Right lobe of liver (tissue), 6 donors: ENCODE measurements at regions not wholly inside any gene's neighbourhood (a gene's known extent, or its start where the extent isn't known, plus 50 kb on each side); places are given as distances from the start of the nearest gene placed in this dataset.

Experiments
- ATAC-seq, 4 donors: fragments of 200-7000 bp; cut with Tn5 transposase; one replicate each; pipeline ENCODE4 v1.9.1; 2020; ENCODE audit warnings: mild to moderate bottlenecking in 4 of 4, moderate library complexity in 4 of 4
- DNase-seq, 3 donors: peaks; one replicate each; pipeline ENCODE4 v3.0.0-alpha.2; 2020
- H3K27ac ChIP-seq, 3 donors: fragments of 200-600 bp; one replicate each; pipeline ENCODE4 v1.8.0; 2022
- H3K27me3 ChIP-seq, 2 donors: fragments of 200-600 bp; one replicate each; pipeline ENCODE4 v1.8.0; 2022
- H3K36me3 ChIP-seq, 4 donors: fragments of 200-600 bp; sonication (generic) in 1 of 4; one replicate each; pipeline versions ENCODE4 v1.5.1 to v1.8.0; 2017 to 2022; ENCODE audit warnings: control low read depth in 1 of 4
- H3K4me1 ChIP-seq, 4 donors: fragments of 200-600 bp; sonication (generic) in 1 of 4; one replicate each; pipeline versions ENCODE4 v1.5.1 to v1.8.0; 2017 to 2022; ENCODE audit warnings: control low read depth in 1 of 4
- H3K4me3 ChIP-seq, 3 donors: fragments of 200-600 bp; one replicate each; pipeline ENCODE4 v1.8.0; 2022
- H3K9me3 ChIP-seq, 4 donors: fragments of 200-600 bp; sonication (generic) in 1 of 4; one replicate each; pipeline versions ENCODE4 v1.5.1 to v1.8.0; 2017 to 2022; ENCODE audit warnings: control low read depth in 1 of 4
- CTCF ChIP-seq, 4 donors: fragments of 200-600 bp in 3 of 4; fragments of 450-650 bp in 1 of 4; IDR thresholded peaks; one replicate each; pipeline versions ENCODE4 v1.5.1 to v1.8.0; 2016 to 2022; ENCODE audit warnings: antibody characterized with exemption in 4 of 4, mild to moderate bottlenecking in 2 of 4
- POLR2A ChIP-seq: fragments of 450-650 bp; IDR thresholded peaks from one replicate; pipeline ENCODE4 v1.6.1; 2017; ENCODE audit warnings: antibody characterized with exemption, mild to moderate bottlenecking
- WGBS: methylation state at CpG from one replicate; pipeline ENCODE4 v1.1.6; 2018; ENCODE audit warnings: low coverage, low lambda C conversion rate; ENCODE audit not compliant: insufficient coverage; ENCODE audit errors: missing lambda C conversion rate; 5-methylcytosine and 5-hydroxymethylcytosine counted together
- intact Hi-C, 2 donors: fragments of 100-400 bp; cut with DNase I; formaldehyde crosslinking; loops; one replicate each; pipeline versions ENCODE4 v1.11.2 to v1.14.1; 2022
- donor health status: DM: no; HTN: yes; CAD: no.
- donor health status: DM: no; HTN: no; CAD: no.
- donor health status: DM: no; HTN: no; CAD: no.
- donor health status: DM: no; HTN: yes; CAD: no.
- donor health status: DM: no; HTN: yes; CAD: no.

GRCh38 chr7:85757348-85757747 is 570.5 kb upstream of the SEMA3D start:
- H3K27me3 ChIP-seq, result no peaks in the 10 kb centered on the region
- H3K4me1 ChIP-seq, result no peaks in the 10 kb centered on the region
- H3K9me3 ChIP-seq, result no peaks in the 10 kb centered on the region
- no peak for ATAC-seq
- no CpG with 5 or more reads among the region's 1 CpG for WGBS
- intact Hi-C loops, result no loop called here
- H3K27ac ChIP-seq, result no peak overlapping the region
- no peak overlapping the region for H3K4me3 ChIP-seq
- DNase-seq, result no peak
- TF ChIP-seq CTCF (IDR thresholded peaks at IDR 0.05) (no peak), POLR2A (no peak)
- no peaks in the 10 kb centered on the region for H3K36me3 ChIP-seq

DNA sequence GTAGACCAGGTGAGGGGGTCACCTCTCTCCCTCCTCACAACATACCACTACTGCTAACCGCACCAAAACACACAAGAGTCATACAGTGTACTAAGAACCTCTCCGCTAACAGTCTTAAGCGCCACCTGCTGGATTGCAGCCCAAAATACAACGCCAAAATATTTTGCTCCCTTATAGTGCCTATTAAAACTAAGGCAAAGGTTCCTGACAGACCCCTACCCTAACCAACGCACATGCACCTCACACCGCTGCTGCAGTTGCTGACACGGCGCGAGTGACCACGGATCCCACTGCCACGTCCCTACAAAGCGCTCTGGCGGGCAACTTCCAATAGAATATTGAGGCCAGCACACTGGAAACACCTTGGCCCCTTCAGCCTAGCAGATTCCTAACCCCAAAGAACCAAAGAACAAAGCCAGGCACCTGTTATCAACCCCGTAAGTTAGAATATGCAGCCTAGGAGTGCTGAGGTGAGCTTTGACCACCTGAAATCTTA is 563.6 kb upstream of the SEMA3D start:
- H3K4me1 ChIP-seq, result no peaks in the 10 kb centered on the region
- DNase-seq, result peak in 1 of 3 donors; percentile 52
- no peak overlapping the region for H3K4me3 ChIP-seq
- 37% methylated on average over 14 of the region's 14 CpGs for WGBS
- H3K27ac ChIP-seq, result no peak overlapping the region
- no peaks in the 10 kb centered on the region for H3K9me3 ChIP-seq
- intact Hi-C loops, result no loop called here
- H3K36me3 ChIP-seq, result no peaks in the 10 kb centered on the region
- TF ChIP-seq POLR2A, result no peak
- TF ChIP-seq CTCF (IDR thresholded peaks at IDR 0.05), result peak; percentile 34 to 58 (median 51)
- H3K27me3 ChIP-seq, result no peaks in the 10 kb centered on the region
- peak; percentile 62 to 78 (median 76) for ATAC-seq

DNA sequence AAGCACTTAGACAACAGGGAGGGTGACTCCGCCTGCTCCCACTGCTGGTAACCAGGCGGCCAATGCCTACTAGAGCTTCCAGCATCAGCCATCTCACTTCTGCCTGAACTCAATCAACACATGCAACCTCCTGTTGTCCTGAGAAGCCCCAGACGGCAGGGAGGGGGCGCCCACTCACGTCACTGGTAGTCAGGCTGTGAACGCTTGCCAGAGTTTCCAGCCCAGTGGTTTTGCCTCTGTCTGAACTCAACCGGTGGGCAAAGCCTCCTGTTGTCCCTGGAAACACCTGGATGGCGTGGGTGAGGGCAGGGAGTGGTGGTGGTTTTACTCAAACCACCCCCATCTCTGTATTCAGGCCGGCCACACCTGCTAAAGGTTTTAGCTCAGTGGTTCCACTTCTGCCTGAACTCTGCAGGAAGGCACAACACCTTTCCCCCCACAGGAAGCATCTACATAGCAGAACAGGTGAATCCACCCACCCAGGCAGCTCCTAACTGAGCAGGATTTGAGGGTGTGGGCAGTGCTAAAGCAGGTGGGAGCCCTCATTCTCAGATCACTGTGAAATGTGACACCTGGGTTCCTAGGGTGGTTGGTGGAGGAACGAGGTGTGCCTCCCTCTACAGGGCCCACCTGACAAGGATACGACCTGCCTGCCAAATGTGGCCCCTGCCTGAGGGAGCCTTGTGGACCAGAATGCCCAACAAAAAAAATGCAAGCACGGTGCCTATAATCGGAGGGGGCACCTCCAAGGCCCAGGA is 563.0 kb upstream of the SEMA3D start:
- intact Hi-C loops, result no loop called here
- no peak overlapping the region for H3K27ac ChIP-seq
- TF ChIP-seq CTCF (IDR thresholded peaks at IDR 0.05), result no peak
- TF ChIP-seq POLR2A, result no peak
- 74% methylated on average over 4 of the region's 13 CpGs for WGBS
- H3K4me3 ChIP-seq, result no peak overlapping the region
- no peak for DNase-seq
- no peaks in the 10 kb centered on the region for H3K9me3 ChIP-seq
- ATAC-seq, result peak in 2 of 4 donors; percentile 16 to 22
- H3K4me1 ChIP-seq, result no peaks in the 10 kb centered on the region
- no peaks in the 10 kb centered on the region for H3K27me3 ChIP-seq
- no peaks in the 10 kb centered on the region for H3K36me3 ChIP-seq

DNA sequence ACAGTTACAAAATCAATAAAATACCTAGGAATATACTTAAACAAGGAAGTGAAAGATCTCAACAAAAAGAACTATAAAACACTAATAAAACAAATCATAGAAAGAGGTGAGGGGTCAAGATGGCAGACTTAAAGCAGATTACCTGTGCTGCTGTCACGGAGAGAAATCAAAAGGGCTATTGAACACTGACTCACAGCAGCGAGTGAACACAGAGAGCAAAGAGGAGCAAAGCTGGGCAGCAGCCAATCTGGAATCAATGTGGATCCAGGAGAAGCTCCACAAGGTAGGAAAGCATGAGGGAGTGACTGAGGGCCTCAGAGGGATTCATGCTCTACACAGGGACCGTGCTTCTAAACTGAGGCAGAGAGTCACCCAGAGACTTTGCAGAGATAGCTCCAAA is 562.0 kb upstream of the SEMA3D start:
- Histone ChIP-seq H3K4me3 (no peak overlapping the region), H3K36me3 (no peaks in the 10 kb centered on the region), H3K27ac (no peak overlapping the region), H3K9me3 (no peaks in the 10 kb centered on the region), H3K4me1 (no peaks in the 10 kb centered on the region), H3K27me3 (no peaks in the 10 kb centered on the region)
- WGBS, result 35% methylated on average over 2 of the region's 3 CpGs
- DNase-seq (no peak), ATAC-seq (peak in 3 of 4 donors; percentile 19 to 39 (median 28))
- intact Hi-C loops, result no loop called here
- TF ChIP-seq POLR2A (no peak), CTCF (IDR thresholded peaks at IDR 0.05) (no peak)
